Lung microvascular endothelial cell (primary cell): ENCODE measurements at regions not wholly inside any gene's neighbourhood (a gene's known extent, or its start where the extent isn't known, plus 50 kb on each side); places are given as distances from the start of the nearest gene placed in this dataset.

Experiments
- DNase-seq, 2 donors: peaks; one replicate each; pipeline versions ENCODE4 v3.0.0 to v3.0.0-alpha.2; 2010; ENCODE audit warnings: low read depth in 2 of 2

DNA sequence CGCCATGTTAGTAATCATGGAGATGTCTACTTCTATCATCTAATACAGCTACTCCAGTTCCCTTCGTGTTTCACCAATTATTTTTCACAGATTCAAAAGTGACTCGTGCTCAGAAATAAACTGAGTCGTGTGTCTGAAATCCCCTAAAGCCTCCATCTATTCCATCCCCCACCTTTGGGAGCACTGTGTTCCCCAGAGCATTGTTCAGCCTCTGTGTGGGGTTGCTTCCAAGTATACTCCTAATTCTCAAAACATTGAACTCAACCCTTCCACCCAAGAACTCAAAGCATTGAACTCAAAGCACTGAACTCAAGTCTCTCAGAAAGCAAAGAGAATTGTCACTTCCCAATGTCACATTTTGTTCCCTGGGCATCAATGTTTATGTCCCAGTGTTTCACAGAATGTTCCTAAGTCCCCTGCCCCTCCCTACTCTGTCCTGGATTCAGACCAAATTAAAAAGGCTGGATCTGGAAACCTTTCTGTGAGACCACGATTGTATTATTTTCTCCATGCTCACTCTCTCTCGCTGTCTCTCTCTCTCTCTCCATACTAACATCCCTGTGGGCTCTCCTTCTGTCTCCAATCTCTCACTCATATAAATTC lies 138.5 kb upstream of the QRFPR start:
- DNase-seq: no peak

DNA sequence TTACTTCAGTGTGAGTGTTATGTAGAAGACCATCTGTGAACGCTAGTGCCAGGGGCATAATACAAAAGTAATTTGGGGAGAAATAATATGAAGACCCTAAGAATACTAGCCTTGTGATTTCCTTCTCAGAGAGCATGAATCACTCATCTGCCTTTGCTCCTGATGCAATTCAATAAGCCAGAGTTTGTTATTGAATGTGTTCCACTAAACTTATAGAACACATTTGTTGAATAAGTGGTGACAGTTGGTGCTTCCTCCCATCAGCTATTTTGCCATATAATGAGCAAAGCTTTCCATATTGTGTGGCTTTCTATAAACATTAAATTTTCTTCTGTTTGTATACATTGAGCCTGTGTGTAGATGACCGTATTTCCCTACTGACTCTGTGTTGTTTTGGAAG lies 136.4 kb upstream of the QRFPR start:
- DNase-seq: no peak

DNA sequence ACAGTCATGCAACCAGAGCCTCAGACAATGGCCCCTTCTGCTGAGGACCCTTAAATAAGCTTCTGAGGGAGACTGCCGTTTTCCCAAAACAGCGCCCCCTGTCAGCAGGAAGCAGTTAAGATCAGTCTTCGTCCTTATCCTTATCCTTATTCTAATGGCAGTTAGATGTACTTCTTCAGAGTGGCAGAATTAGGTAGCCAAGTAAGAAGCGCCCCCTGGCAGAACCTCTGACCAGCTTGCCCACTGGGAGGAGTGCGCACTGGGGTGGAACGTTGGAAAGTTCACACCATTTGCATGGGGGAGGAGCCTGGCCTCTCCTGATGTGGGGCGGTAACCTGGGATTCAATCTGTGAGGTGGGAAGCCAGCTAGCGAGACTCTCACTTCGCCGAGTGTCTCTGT lies 133.6 kb upstream of the QRFPR start:
- no peak for DNase-seq

DNA sequence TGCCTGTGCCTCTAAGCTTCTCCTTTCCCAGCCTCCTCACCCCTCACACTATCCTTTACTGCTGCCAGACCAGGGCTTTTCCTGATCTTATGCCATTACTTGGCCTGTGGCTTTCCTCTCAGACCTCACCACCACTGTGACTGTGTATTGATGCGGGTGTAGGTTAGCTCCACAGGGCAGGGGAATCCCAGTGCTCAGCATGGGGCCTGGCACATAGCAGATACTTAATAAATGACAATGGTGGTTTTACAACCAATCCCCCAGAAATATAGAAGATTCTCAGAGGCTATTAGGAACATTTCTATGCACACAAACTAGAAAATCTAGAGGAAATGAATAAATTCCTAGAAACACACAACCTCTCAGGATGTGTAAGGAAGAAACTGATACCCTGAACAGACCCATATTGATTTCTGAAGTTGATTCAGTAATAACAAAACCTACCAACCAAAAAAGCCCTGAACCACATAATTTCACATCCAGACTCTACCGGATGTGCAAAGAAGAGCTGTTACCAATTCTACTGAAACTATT lies 129.6 kb upstream of the QRFPR start:
- DNase-seq: no peak

DNA sequence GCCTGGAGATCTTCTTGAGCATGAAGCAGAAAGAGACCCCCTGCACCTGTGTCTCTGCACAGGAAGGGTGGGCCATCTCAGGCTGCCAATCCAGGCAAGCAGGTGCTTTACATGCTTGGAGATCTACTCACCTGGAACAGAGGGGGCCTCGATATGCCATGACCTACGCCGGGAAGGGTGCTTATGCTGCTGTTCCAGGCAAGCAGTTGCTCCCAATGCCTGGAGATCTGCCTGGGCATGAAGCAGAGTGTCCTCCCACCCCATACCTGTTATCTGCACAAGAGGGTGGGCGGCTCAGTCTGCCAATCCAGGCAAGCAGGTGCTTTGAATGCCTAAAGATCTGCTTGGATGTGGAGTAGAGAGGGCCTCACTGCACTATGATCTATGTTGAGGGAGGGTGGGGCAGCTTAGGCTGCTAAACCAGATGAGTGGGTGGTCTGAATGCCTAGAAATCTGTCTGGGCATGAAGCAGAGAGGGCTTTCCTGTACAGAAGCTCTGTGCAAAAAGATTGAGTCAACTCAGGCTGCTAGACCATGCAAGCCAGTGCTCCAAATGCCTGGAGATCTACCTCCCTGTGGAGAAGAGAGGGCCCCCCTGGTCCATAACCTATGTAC lies 104.5 kb upstream of the QRFPR start:
- no peak for DNase-seq

DNA sequence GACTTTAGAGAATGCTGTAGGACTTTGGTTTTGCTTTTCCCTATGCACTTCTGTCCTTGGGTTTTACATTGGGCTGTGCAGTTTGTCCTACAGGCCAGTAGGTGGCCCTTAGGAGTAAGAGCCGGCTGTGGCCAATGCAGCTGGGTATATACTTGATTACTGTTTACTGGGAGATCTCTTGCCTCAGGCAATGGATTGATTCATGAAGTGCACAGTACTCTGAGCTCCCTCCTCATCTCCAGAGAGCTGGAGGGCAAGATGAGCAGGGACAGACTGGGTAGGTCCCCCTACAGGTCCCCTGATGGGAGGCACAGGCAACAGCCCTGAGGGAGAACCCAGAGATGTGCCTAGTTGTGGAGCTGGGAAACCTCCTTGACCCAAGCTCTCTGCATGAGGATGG lies 103.8 kb upstream of the QRFPR start:
- peak; percentile 74 to 78 for DNase-seq

DNA sequence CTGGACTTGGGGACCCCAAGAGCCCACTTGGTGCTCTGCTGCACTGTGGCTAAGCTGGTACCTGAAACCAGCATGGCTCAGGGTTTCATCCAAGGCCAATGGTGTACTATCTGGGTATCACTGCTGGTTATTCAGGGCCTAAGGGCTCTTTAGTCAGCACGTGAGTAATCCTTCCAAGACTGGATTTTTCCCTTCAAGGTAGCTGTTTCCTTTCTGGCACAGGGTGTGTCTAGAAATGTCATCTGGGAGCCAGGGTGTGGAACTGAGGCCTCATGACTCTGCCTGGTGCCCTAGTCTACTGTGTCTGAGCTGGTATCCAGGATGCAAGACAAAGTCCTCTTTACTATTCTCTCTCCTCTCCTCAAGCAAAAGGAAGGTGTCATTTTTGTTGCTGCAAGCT lies 99.0 kb upstream of the QRFPR start:
- no peak for DNase-seq

DNA sequence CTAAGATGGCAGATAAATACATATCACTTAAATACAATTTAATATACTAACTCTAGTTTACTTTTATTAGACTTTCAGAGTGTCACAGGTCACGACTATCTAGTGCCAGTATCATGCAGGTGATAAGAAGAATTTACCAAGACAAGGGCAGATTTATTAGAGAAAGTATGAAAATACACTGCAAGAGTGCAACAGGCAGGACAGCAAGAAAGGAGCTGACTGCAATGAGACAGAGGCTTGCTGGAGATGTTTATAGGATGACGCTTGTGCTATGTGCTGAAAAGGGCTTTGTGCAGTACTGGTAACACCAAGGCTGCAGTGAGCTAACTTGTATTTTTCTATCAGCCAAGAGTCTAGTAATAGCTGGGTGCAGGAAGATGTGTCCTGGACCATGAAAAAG lies 96.7 kb upstream of the QRFPR start:
- no peak for DNase-seq

DNA sequence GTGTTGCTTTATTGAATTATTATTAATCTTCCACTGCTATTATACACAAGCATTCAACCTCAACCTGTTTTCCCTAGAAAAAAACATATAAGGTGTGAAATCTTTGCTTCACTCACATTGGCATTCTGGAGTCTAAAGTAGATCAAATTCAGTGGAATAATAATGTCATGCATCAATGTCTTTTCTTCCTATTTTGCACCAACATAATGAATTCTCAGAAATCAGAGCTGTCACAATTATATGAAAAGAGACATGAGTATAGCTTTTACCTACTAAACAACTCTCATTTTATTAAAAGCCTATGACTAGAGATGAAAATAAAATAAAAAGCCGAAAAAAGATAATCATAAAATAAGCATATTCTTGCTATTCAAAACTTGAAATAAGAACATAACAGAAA lies 96.3 kb upstream of the QRFPR start:
- no peak for DNase-seq

DNA sequence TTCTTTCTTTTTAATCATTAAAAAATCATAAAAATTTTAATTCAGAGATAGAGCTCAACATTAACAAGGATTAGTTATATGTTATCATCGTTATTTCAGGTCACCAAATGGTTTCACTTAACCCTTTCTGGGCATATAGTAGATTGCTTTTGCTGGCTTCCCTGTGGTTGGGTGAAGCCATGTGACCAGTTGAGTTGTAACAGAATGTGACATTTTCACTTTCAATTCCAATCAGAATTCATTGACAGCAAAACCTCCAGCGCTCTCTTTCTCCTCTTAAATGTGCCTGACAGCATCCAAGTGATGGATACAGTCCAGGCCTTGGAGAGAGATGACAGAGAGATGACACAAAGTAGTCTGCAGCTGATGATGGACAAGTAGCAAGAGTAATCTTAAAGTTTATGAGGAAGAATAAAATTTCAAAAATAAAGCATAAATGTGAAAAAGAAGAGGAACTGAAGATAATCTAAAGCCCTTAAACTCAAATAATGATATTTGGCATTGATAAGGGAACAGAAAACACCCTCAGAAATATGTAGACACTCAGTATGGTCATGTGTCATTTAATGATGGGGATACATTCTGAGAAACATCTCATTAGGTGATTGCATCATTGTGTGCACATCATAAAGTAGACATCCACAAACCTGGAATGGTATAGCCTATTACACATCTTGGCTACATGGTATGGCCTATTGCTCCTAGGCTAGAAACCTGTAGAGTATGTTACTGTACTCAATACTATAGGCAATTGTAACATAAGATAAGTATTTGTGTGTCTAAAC lies 92.3 kb upstream of the QRFPR start:
- no peak for DNase-seq

DNA sequence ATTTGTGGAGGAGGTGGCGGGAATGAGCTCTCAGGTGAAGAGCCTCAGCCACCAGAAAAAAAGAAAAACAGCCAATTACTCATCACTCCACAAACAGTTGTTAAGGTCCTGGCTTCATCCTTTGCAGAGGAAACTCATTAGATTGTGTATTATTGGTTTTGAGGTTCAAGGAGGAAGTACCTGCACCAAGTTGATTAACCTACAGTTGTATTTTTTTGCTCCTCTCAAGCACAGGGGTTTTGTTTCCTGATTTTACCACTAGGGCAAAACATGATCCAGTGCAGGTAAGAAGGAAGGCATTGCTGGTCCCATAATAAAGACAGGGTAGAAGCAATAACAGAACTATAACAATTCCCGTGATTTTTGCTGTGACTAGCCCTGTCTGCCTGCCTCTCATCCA lies 84.0 kb upstream of the QRFPR start:
- DNase-seq: no peak

DNA sequence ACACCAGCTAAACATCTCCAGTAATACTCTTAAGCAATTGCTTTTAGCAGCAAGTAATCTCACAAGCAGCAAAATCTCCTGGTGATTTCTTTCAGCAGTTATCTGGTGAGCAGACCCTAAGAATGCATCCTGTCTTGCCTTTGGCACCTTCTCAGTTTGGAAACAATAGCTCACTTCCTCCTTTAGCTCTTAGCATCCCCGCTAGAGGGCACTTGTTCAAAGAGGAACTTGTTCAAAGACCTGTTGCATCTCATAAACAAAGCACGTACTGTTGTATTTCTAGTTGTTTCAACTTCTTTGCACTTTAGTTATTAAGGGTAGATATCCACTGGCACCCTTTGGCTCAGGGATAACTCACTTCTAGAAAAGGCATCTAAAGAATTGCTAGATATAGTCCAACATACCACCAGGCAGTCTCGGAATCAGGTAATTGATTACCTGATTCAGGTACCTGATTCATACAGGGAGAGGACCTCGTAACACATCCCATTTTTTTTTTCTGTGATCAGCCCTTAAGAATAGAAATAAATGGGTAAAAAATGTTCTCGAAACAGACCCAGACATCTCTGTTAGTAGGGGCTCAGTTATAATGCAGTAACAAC lies 81.9 kb upstream of the QRFPR start:
- peak; percentile 74 to 78 for DNase-seq

DNA sequence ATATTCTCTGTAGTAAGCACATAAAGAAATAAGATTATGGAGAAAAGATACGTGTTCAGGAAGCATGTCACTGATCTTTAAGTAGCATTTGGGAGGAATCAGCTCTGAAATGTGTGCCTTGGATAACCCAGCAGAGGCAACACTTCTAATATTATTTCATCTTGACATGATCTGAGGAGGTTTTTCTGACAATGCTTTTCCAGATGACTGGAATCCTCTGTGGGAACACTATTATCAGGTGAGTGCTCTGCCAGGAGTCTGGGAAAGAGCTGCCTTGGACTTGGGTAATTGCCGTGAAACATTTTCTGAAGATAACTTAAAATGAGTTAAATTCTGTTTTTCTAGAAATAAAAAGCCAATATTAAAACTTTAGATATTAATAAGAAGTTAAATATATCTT lies 78.2 kb upstream of the QRFPR start:
- DNase-seq: no peak

DNA sequence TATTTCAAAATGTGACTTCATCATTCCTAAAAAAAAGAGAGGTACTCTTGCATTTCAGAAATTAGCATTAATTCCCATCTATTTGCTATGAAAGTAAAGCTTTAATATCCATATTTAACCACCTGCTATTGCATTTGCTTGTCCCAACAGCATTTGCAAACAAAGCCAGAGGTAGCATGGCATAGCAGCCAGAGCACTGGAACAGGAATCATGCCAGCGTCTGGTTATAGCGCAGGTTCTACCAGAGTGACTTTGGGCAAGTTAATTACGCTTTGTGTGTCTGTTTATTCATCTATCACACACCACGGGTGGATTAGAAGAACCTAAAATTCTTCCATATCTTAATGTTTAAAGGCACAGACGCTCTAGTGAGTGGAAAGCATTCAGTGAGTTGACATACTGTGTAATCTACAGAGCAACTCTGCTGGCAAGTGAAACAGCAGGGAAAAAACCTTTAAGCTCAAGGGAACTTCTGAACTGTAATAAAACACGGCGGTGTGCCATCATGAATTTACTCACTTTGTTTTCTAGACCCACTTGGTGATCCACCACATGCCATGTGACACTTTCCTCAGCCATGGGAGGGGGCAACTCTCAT lies 76.6 kb upstream of the QRFPR start:
- DNase-seq: no peak

DNA sequence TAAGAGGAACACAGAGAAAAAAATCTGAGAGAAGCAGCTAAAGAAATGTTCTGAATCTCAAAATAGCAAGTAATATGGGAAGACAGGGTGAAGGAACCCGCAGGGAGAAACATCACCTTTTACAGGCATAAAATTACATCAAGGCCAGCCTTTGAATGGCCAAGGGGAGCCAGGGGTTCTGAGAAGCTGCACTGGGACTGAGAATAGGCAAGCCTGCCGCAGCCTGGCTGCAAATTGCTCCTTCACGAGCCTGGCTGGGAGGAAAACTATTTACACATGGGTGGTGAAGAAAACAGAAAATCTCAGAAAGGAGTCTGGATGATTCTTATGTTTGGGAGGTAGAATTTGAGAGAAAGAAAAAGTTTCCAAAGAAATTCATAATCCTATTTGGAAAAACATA lies 74.5 kb upstream of the QRFPR start:
- DNase-seq: no peak

DNA sequence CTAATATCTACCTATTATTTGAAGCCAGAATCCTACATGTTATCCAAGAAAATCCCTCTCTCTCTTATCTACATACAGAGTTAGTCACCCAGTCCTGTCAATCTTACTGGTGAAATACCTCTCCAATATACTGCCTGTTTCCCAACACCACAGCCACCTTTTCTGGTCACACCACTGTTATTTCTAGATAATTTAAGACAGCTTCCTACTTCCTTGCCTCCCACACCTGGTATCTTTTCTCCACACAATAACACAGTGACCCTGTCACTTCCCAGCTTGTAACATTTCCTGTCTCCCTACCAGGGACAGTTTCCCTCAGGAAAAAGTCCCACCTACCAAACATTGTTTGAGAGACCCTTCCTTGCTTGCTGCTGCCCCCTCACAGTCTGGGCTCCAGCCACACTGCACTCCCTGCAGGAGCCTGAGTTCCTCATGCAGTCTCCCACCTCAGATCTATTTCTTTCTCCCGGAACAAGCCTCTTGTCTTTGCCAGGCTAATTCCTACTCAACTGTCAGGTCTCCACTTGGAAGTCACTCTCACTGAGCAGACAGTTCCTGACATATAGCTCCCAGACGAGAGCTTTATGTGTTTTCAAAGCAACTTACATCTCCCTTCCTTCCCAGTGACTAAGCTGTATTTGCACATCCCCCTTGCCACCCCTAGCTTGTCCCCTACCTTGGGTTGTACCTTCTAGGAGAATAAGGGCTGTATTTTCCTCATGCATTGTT lies 73.6 kb upstream of the QRFPR start:
- DNase-seq: no peak

DNA sequence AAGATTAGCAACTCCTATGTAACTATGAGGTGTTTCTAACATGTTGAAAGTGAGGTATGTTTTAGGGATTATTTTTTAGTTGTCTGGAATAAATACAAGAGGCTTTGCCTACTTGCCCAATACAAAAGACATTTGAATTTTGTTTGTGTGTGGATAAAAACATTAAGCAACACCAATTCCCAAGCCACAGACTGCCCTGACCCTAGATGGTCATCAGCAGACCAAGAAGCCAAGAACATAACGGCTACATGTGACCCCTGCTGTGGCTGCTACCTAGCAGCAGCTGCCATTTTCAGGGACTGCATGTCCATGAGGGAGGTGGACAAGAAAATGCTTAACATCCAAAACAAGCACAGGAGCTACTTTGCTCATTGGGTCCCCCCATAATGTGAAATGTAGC lies 70.5 kb upstream of the QRFPR start:
- no peak for DNase-seq

DNA sequence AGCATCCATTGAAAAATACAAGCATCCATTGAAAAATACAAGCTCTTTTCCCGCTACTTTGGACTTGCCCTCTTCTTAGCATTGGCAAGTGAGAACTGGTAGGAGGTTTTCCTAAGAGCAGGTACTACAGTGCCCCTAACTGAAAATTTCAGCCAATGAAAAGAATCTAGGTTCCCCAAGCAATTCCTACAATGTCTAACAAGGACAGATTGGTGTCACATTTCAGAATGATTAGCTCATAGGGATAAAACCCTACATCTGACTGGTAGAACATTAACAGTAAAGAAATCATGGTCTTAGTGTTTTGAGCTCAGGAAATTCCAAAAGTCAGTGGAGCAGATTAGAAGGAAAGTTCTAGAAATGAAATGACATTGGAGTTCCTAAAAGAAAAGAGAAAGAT lies 68.6 kb upstream of the QRFPR start:
- DNase-seq: no peak

DNA sequence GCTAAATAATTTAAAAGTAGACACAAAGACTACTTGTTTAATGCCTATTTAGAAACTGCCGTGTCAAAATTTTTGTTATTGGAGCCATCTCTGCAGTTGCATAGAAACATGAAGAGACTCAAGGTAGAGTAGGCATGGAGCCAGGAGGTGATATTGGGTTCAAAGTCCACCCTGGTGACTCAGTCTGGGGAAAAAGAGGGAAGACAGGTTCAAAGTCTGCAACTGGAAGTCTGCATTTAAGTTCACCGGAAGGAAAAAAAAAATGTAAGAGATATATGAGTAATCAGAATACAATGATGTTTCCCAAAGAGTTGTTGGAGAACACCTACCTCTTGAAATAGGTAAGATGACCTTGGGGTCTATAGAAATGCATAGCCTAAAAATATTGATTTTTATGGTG lies 67.4 kb upstream of the QRFPR start:
- no peak for DNase-seq

DNA sequence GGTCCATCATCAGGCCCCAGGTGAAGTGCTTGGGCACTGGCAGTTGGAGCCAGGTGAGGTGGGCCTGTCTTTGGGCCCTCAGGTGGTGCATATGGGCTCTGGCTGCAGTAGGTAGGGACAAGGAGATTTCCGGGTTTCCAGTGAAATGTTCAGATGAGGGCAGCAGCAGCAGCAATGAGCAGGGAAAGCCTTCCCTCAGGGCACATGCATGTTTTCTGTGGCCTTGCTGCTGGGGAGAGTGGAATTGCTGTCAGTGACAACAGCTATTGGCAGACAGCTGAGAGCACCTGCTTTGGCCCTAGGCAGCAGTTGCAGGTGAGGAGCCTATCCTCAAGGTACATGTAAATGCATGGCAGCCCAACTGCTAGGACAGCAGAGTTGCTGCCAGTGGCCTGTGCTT lies 58.9 kb upstream of the QRFPR start:
- DNase-seq: no peak
